ENCODE measurements at regions not wholly inside any gene's neighbourhood (a gene's known extent, or its start where the extent isn't known, plus 50 kb on each side); places are given as distances from the start of the nearest gene placed in this dataset.

- Histone ChIP-seq H3K18ac (ENCODE audit: low read depth, low read length) (no peak overlapping the region), H4K5ac (ENCODE audit: low read depth, low read length) (no peak overlapping the region), H2BK20ac (ENCODE audit: low read depth, low read length) (no peak overlapping the region), H2AK9ac (replicated peaks; ENCODE audit: low read depth, low read length, poor library complexity) (no peak overlapping the region), H3K23ac (ENCODE audit: low read depth, low read length) (no peak overlapping the region), H2AK5ac (ENCODE audit: low read depth, low read length) (no peak overlapping the region), H3K4me1 (ENCODE audit: control insufficient read depth, insufficient read depth, low read length) (no peaks in the 10 kb centered on the region), H3K4ac (ENCODE audit: low read depth, low read length) (no peak overlapping the region), H3K4me2 (ENCODE audit: low read depth, low read length) (no peak overlapping the region), H3K56ac (ENCODE audit: extremely low read depth, insufficient read depth, low read length) (no peak overlapping the region), H3K9me1 (ENCODE audit: insufficient read depth, low read length) (no peaks in the 10 kb centered on the region), H2BK15ac (ENCODE audit: low read depth, low read length) (no peak overlapping the region), H3K27ac (ENCODE audit: insufficient read depth, low read length) (no peak overlapping the region), H2BK120ac (ENCODE audit: low read depth, low read length) (no peak overlapping the region), H2AFZ (replicated peaks; ENCODE audit: low read length, poor library complexity) (no peak overlapping the region), H3K79me1 (ENCODE audit: low read depth in 1 of 2, low read length in 2 of 2) (no peaks in the 10 kb centered on the region), H3K9ac (ENCODE audit: low read depth, low read length) (no peak overlapping the region), H2BK5ac (ENCODE audit: low read depth, low read length, poor library complexity, severe bottlenecking) (no peak overlapping the region), H3K36me3 (ENCODE audit: control insufficient read depth, insufficient read depth, low read length) (no peaks in the 10 kb centered on the region), H4K8ac (ENCODE audit: low read depth in 2 of 2, low read length in 2 of 2) (no peak overlapping the region), H3K14ac (replicated peaks; ENCODE audit: low read depth, low read length) (no peak overlapping the region), H3K4me3 (ENCODE audit: insufficient read depth, low read depth, low read length) (no peak overlapping the region), H3K9me3 (ENCODE audit: control insufficient read depth, insufficient read depth, low read length) (no peaks in the 10 kb centered on the region), H4K91ac (ENCODE audit: insufficient read depth, low read depth, low read length) (no peak overlapping the region), H3K27me3 (ENCODE audit: control insufficient read depth, insufficient read depth, low read length) (no peaks in the 10 kb centered on the region), H4K20me1 (ENCODE audit: insufficient read depth, low read length) (no peaks in the 10 kb centered on the region)
- dilution Hi-C loops (cut with HindIII; ENCODE audit: low sequenced_read_pairs, unreplicated experiment) (no loop called here), intact Hi-C loops (cut with micrococcal nuclease) (no loop called here), in situ Hi-C loops (cut with MboI; ENCODE audit: low sequenced_read_pairs) (no loop called here)
- WGBS, 2 experiments (ENCODE audit: extremely low coverage in 2 of 2, insufficient read length in 1 of 2) = no CpG with 5 or more reads among the region's 5 CpGs
- BruUV-seq (replicated peaks) = no TSS peak
- ATAC-seq (ENCODE audit: low read depth) = no peak
- DNase-seq = no peak
- POLR2A ChIA-PET (ENCODE audit: unreplicated experiment) = no interaction called here
- CTCF ChIA-PET = no interaction called here
- no peak for TF ChIP-seq BHLHE40 (IDR thresholded peaks at IDR 0.05; ENCODE audit: low read depth, low read length)
- TF ChIP-seq RAD21 (IDR thresholded peaks at IDR 0.05; ENCODE audit: low read length) = no peak
- no peak for TF ChIP-seq CEBPB (IDR thresholded peaks at IDR 0.05; ENCODE audit: low read depth, low read length)
- TF ChIP-seq RFX5 (IDR thresholded peaks at IDR 0.05; ENCODE audit: low read depth, low read length) = no peak
- no peak for TF ChIP-seq CTCF (conservative IDR thresholded peaks at IDR 0.05; ENCODE audit: low read depth, low read length)
- no peak for TF ChIP-seq SMC3 (IDR thresholded peaks at IDR 0.05; ENCODE audit: low read depth, low read length)
Measured at GRCh38 chr10:9362721-9363120, 1308.2 kb downstream of the GATA3 start.

All from IMR-90 (cell line).